Loucy (cell line): ENCODE measurements at regions not wholly inside any gene's neighbourhood (a gene's known extent, or its start where the extent isn't known, plus 50 kb on each side); places are given as distances from the start of the nearest gene placed in this dataset.

ENCODE experiments used
- EZH2phosphoT487 ChIP-seq: fragments of 200-600 bp; IDR thresholded peaks from 2 replicates; pipeline ENCODE4 v1.6.1; 2018; ENCODE audit warnings: antibody characterized with exemption, mild to moderate bottlenecking, moderate library complexity, borderline replicate concordance
- TF ChIP-seq, protein P1 (sequence below): fragments of 200-600 bp; sonication (generic); conservative IDR thresholded peaks from 2 replicates; pipeline ENCODE4 v1.5.1; 2014; ENCODE audit warnings: mild to moderate bottlenecking, antibody characterized with exemption, low read length

DNA sequence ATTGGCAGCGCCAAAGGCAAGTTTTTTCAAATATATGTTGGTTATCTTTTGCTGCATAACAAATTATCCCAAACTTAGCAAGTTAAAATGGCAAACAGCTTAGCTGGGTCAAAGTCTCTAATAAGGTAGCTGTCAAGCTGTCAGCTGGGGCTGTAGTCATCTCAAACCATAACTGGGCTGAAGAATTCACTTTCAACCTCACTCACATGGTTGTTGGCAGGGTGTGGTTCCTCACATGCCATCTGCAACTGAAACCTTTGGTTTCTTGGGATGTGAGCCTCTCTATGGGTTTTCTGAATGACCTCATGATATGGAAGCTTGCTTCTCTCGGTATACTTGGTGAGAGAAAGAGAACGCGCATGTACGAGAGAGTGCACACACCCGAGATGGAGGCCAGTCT is 125.4 kb downstream of the LRIG3 start:
- TF ChIP-seq, protein P1, sequence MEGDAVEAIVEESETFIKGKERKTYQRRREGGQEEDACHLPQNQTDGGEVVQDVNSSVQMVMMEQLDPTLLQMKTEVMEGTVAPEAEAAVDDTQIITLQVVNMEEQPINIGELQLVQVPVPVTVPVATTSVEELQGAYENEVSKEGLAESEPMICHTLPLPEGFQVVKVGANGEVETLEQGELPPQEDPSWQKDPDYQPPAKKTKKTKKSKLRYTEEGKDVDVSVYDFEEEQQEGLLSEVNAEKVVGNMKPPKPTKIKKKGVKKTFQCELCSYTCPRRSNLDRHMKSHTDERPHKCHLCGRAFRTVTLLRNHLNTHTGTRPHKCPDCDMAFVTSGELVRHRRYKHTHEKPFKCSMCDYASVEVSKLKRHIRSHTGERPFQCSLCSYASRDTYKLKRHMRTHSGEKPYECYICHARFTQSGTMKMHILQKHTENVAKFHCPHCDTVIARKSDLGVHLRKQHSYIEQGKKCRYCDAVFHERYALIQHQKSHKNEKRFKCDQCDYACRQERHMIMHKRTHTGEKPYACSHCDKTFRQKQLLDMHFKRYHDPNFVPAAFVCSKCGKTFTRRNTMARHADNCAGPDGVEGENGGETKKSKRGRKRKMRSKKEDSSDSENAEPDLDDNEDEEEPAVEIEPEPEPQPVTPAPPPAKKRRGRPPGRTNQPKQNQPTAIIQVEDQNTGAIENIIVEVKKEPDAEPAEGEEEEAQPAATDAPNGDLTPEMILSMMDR = no peak
- TF ChIP-seq EZH2phosphoT487 = no peak
